ENCODE measurements at regions not wholly inside any gene's neighbourhood (a gene's known extent, or its start where the extent isn't known, plus 50 kb on each side); places are given as distances from the start of the nearest gene placed in this dataset.
"Not testable (repeated sequence)": the region's sequence is repeated elsewhere in the genome, so short reads cannot be mapped to it uniquely, and the experiment has no call there.

DNA sequence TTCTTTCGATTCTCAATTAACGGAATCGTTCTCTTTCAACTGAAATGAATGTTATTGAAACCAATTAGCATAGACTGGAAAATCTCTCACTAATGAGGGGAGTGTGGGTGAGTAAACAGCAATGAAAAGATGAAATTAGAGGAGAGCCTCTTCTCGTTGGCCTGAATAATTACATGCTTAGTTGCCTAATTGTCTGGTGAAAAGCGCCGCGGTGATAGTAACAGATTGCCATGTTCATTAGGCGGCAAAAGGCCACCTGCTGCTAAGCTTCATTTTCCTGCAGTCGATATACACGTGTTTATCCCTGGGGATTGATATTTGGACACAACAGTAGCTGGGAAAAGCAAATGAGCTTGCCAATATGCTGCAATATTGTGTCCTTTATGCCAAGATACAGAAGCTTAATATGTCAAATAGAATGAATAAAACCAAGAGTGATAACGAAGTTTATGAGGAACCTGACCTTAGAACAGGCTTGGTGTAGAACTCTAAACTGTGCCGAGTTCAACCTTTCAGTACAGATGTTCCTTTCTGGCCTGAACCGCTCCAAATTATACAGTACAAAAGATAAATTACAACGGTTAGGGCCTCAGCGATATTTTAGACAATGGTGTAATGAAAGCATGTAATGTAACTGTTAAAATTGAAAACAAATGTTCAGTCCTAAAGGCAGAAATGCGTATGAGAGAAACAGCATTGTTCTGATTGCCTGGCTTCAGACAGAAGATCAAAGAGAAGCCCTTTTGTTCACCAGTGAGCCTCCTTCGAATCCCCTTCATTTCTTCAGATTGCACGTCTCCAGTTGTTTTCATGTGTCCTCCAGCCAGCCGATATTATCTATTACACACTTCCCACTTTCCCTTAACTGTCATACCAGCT lies 185.2 kb downstream of the SHOX2 start:
- DNase-seq: peak; percentile 99

DNA sequence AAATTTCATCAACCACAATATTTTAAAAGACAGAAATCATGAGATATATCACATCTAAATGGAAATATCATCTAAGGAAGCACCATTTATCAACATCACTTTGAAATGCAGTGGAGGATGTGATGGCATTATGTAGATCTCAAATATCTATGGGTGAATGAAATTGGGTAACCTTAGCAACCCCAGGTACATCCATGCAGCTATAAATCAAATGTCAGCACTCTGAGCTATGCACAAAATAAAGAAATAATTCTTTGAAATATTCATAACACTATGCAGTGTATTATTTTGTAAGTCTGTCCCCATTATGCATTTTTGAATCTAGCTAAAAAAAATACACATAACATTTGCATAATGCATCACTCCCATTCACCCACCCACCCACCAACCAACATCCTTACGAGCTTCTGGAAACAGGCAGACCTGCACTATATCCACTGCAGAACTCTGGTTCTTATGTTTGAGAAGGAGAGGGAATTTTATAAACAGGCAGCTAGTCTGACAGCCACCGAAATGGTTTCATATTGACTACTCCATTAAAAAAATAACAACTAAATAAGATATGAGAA lies 186.8 kb downstream of the SHOX2 start:
- DNase-seq: no peak

DNA sequence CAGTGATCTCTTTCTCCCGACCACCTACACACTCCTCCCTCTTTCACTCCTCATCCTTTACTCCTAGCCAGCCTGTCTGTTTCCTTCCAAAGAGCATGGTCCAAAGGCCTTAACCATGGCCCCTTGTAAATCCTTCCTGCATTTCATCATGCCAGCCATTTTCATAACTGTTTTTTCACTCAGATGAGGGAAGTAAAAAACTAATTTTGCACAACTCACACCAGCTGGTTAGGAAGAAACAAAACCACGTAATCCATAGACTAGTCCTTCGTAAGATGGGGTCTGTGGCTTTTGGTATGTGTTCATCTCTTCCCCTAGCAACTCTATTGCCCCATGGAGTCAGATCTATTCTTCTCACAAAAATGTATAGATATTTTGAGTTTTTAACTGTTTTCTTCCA lies 187.8 kb downstream of the SHOX2 start:
- DNase-seq: no peak

DNA sequence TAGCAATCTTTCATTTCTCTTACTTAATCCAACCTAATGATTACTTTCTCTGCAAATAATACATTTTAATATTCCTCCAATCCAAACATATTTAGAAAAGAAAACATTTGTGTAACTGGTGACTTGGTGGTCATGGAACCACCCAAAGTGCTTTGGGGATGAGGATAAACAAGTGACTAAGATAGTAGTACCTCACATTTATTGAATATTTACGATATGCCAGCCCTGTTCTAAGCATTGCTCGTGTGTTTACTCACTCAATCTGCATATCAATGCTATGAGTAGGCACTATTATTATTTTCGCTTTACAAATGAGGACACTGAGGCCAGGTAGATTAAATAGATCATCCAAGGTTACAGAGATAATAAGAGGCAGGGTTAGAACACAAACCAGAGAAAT lies 189.5 kb downstream of the SHOX2 start:
- DNase-seq: no peak

DNA sequence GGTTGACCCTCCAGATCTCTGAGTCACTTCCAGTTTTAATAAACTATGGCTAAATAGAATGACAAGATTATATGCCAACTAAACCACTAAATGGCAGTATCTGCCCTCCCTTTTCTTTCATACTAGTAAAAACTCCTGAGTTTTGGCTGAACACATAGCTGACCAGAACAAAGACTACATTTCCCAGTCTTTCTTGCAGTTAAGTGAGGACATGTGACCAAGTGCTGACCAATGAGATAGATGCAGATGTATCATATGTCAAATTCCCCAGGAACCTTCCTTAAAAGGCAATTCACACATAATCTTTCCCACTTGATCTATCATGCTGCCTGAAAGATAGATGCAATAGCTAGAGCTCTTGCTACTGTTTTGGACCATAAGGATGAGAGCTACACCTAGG lies 191.3 kb downstream of the SHOX2 start:
- no peak for DNase-seq

DNA sequence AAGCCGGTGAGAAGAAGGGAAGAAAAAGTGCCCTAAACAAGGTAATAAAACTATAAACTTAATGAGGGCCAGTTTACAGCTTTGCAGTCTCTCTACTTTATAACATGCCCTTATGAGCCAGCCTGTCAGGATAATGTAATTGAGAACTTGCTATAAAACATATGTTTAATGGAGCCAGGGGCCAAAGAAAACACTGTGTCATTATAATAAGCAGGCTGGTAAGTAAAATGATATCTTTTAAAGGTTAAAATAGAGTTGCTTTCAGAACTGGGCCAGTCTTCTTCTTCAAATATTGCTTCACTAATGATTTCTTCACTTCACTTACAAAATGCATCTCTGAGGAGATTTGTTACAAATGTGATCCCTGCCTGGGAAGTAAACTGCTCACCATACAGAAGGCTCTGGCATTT lies 192.5 kb downstream of the SHOX2 start:
- DNase-seq: no peak

DNA sequence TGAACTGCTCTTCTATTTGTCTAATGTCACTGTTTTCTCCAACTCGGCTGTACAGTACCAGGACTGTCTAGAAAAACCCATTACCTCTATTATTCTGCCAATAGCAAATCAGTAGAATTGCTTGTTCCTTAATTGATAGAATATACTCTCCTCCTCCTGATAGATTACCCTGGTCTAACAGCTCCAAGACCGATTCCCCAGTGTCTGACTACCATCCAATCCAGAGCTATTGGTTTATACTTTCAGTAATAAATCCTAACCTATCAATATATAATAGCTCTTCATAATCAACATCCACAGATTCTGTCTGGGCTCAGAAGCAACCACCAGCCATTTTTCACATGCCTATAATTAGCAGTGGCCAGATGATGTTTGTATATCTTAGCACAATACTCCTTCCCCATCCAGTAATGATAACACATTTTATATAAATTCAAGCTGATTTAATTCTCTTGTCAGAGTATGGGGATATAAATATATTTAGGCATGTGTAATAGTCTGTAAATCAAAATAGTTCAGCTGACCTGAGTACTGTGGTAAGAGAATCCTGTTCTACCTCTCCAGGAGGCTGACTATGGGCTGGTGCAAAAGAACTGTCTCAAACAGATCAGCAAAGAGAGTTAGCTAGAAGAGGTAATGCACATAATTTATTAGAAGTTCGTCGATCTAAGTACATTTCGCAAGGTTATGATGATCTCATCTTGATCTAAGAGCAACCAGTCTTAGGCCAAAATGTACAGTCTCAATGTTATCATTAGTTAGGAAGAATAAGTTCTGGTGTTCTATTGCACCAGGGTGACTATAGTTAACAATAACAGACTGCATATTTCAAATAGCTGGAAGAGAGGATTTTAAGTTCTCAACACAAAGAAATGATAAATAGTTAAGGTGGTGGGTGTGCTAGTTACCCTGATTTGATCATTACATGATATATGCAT lies 193.4 kb downstream of the SHOX2 start:
- no peak for DNase-seq

DNA sequence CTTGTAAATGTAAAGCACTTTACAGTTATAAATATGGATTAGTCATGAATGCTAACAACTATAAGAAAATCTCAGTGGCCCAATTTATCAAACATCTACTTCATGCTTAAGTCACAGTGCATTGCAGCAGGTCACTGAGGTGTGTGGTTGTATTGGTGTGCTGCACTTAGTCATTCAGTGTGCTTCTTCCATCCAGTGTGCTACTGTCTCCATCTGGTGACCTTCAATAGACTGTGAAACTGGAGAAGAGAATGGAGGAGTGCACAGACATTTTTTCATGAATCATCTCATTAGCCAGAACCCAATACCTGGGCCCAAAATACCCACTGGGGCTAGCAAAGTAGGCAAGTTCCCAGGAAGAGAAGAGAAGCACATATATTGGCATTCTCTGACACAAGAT lies 199.6 kb downstream of the SHOX2 start:
- DNase-seq: peak; percentile 17

DNA sequence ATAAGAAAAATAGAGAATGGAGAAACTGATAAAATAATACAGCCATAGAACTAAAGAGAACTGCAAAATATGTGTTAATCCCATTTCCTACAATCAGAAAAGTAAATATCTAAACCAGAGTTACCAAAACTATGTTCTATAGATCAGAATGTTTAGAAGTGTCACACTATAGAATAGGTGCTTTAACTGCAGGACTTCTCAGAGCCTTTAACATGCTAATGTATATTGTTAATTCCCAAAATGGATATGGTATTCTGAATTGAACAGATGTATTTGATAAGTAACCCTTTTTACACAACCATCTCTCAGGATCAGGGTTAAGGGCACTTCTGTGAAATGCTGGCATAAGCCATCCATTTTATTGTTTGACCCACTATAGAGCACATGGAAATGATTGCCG lies 200.3 kb downstream of the SHOX2 start:
- no peak for DNase-seq

DNA sequence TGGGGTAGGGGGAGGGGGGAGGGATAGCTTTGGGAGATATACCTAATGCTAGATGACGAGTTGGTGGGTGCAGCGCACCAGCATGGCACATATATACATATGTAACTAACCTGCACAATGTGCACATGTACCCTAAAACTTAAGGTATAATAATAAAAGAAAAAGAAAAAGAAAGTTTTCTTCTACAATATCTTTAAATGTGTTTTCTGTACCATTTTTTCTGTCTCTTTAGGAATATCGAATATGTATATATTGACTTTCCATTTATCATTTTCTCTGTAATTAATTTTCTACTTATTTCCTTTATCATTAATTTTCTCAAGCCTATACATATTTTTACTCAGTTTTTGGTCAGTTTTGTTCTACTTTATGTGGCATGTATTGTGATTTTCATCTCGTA lies 203.5 kb downstream of the SHOX2 start:
- not testable (repeated sequence) for DNase-seq

DNA sequence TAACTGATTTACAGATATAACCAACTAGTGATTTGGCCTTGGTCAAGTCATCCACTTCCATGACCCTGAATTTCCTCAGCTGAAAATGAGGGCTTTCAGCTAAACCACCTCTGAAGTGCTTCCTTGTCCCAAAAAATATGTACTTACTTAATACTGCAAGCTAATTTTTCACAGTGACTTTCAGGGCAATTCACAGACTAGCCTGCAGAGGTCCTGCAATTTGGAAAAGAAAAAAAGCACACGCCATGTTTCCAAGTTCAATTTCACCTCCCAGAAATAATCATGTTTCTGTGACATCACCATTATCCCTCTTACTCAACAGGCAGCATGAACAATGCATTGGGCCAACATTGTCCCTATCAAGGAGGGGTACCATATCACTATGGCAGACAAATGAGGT lies 218.2 kb downstream of the SHOX2 start:
- no peak for DNase-seq

DNA sequence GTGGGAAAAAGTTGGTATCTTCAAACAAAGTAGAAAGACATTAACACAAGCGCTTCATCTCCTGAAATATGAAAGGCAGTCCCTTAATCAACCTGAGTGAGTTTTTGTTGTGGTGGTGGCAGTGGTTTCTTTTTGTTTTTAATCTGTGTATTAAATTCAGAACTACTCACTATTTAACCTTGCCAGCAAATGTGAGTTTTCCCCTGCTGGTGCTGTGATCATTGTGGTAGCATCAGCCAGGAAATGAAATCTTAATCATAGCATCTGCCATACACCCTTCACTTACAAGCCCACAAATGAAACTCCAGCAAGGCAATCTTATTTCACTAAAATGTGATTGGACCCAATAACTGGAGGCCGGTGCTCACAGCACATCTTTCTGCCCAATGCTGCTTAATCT lies 229.7 kb downstream of the SHOX2 start:
- no peak for DNase-seq

DNA sequence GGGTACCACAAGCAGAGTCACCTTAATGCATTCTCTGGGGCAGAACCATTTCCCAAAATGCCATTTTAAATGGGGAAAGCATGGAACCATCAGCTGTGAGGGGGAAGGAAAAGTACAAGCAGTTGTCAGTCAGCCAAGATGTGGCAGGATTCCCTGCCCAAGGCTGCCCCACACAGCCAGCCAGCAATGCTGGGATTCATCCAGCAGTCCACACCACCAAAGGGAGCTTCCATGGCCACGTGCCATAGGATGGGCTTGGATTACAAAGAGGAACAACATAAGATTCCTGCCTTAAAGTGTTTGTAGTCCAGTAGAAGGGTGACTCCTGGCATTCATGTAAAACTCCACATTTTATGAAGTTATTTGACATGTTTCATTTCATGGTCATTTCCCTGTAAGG lies 233.3 kb downstream of the SHOX2 start:
- no peak for DNase-seq

DNA sequence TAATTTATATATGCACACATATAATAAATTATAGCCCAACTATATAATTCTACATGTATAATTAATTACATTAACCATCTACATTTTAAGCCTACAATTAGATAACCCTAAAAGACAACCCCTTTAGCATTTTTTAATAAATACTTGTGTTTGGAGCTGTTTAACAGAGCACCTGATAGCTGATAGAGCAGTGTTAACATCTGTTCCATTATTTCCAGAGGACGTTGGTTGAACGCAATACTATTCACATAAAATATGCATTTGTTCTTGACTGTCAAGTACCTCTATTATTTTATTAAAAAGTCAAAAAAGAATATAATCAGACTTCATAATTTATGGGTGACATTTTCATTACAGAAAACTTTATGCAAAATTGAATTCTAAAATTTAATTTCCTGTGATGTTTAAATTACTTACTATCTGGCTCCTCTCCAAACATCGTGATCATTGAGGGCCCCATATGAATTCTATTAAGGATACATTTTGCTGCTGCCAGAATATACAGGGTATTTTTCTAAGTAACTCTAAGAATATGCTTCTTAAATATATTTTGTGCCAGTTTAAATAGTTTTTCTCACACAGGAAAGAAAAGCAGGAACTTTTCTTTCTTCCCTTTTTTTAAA lies 234.3 kb downstream of the SHOX2 start:
- DNase-seq: peak; percentile 37

DNA sequence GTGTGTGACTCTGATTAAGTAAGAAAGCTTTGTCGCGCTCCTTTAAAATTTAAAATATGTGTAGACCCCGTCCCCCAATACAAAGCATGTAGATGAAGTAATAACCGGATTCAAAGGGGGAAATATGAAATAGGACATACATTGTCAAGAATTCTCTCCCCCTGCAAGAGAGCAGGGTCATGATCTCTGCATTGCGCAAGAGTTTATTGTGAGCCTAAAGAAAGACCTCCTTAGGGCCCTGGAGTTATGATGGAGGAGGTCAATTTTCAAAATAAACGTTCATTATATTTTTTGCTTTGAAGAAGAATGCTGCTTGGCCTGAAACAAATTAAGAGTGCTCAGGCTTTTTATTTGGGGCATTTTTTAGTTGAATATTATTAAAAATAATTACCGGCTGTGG lies 235.0 kb downstream of the SHOX2 start:
- DNase-seq: no peak

DNA sequence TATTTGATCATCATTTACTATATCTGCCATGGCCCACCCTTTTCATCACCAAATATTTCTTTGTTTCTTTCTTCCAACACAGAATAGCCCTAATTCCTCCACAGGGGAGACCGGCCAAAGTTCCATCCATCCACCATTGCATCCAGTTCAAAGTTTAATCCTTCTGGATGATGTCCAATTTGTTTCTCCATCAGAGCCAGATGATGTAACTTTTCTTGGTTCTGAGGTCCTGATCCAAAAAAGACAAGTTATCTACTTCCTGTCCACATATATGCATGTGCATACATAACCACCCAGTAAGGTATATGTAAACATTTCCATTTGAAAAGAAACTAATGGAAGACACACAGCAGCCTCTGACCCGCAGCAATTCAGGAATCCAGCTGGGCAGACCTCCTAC lies 237.3 kb downstream of the SHOX2 start:
- DNase-seq: no peak

DNA sequence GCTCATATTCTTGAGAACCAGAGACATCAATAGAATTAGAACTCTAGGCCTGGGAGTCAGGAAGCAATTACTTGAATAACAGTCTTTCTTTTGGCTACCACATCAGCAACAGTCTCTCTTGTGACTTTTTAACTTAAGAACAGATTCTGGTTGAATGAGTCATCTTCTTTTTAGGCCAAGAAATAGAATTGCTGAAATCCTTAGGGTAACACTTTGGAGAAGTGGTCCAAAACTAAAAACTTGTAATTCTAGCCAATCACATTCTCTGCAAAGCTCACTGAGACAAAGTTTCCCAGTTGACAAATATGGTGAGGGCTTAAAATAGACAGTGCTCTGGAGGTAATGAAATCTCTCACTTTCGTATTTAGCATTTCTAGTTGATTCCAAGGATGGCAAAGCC lies 238.0 kb downstream of the SHOX2 start:
- no peak for DNase-seq

DNA sequence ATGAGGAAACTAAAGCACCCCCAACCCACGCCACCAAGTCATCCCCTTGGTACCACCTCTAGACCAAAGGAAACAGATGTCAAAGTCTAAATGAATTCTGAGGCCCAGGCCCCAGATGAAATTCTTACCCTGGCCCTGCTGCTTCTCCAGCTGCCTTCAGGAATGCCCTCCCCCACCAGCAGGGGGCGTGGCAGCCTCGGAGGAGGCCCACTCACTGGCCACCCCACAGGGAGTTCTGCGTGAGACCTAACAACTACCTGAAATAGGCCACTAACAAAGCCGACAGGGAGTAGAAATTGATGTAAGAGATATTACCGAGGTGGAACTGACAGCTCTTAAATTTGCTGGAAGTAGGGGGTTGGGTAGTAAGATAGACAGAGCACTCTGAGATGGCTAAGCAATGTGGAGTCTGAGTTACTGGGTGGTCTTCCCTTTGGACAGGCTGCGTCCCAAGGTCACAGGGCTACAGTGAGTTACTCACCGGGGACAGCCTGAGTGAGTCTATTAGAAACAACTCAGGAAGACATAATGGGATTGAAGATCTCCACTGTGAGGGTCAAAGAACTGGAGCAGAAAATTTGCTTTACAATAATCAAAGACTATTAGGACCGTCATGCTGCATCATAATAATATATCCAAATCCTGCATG lies 240.7 kb downstream of the SHOX2 start:
- no peak for DNase-seq

DNA sequence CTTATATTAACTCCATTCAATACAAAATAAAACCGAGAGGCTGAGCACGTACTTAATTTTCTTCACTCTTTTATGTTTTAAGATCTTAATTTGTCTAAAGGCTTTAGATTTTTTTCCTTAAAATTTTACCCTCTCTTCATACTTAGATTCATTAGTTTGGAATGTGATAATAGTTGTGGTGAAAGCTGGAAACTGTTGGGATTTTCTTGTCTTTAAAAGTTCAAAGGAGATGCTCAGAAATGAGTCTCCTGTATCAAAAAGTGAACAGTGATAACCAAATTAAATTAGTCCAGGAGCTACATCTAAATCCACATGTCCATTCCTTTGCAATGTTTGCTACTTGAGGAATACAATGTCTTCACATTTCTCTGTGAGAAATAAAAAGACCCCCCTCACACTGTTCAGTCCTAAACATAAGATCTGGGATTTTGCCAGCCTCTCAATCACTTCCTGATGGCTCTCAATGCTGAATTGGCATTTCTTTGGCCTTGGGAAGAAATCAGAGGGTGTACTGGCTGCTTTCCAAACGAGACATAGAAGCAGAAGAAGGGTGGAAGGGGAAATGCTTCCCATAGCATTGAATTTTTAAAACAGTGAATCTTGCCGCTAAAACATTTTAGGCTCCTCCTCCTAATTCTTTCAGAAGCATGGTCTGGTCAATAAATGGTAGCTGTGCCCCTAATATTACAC lies 245.0 kb downstream of the SHOX2 start:
- no peak for DNase-seq

DNA sequence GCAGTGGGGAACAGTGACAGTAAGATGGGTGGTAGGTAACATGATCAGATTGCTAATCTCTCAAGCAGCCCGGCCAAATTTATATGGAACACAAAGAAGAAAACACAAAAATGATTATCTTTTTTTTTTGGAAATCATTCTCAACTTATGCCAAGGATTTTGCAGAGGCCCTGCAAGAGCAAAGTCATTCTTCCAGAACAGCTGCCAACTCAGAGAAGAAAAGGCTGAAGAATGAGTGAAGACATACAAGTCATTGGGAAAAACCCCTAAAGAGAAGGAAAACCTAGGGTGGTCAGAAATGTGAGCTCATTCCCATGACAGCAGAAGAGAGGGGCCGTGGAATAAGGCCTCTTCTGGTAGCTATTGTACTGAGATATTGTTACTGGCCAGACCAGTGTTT lies 246.7 kb downstream of the SHOX2 start:
- DNase-seq: no peak

DNA sequence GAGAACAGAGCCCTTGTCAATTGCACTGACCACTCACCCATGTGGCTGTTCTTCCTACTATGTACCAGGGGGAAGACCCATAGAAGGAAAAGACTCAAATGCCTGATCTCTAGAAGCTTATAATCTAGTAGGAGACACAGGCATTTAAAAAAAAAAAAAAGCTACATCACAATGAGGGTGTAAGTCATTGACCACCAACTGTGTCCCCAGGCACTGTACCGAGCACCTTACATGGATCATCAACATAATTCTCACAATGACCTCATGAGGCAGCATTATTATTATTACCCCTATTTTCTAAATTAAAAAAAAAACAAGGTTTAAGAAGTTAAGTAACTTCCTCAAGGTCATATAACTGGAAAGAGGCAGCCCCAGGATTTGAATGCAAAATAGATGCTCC lies 247.4 kb downstream of the SHOX2 start:
- no peak for DNase-seq

DNA sequence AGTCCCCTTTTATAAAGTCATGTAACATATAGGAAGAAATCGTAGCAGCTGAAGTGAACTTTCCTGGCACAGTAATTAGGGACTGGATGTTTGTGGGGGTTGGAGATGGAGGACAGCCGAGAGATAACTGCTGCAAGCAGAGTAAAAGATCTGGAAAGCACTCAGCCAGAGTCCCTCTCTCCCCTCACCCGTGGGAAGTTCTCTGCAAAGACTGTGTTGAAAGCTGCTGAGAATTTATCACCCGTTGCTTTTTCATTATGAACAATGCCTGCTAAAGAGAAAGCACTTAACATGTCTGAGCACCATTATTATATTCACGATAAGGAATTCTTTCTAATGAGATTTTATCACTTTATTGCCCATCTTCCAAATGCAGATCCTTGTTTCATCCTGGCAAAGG lies 248.8 kb downstream of the SHOX2 start:
- DNase-seq: no peak

Data from NCI-H1694 treated with DMSO at 0.1 percent for 48 hours (cell line).